ENCODE measurements at regions not wholly inside any gene's neighbourhood (a gene's known extent, or its start where the extent isn't known, plus 50 kb on each side); places are given as distances from the start of the nearest gene placed in this dataset.

DNA sequence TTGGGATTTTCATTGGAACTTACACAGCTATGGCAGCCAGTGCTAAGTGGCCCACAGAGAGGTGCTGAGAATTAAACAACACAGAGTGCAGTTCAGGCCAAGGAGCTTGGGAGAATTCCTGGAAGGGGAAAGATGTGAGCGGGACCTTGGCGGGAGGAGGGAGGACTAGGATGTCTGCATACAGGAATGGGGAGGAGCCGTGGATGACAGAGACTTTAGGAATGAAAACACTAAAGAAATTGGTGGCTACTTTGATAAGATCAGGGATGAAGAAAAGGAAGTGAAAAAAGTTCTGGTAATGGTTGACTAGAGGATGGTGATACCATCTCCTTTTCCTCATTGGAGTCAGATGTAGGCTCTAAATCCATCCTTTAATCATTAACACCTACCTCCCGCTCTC is 234.2 kb upstream of the FZD8 start:
- 89 to 90% methylated on average over 4 of the region's 4 CpGs for WGBS, 2 donors
- Histone ChIP-seq H3K9me3 (no peaks in the 10 kb centered on the region), H3K36me3 (ENCODE audit: low read depth, missing control alignments) (no peaks in the 10 kb centered on the region), H3K4me3 (no peak overlapping the region), H3K27me3 (no peaks in the 10 kb centered on the region), H3K27ac (no peak overlapping the region), H3K4me1 (no peaks in the 10 kb centered on the region)
- no peak for DNase-seq
- TF ChIP-seq, protein P1, sequence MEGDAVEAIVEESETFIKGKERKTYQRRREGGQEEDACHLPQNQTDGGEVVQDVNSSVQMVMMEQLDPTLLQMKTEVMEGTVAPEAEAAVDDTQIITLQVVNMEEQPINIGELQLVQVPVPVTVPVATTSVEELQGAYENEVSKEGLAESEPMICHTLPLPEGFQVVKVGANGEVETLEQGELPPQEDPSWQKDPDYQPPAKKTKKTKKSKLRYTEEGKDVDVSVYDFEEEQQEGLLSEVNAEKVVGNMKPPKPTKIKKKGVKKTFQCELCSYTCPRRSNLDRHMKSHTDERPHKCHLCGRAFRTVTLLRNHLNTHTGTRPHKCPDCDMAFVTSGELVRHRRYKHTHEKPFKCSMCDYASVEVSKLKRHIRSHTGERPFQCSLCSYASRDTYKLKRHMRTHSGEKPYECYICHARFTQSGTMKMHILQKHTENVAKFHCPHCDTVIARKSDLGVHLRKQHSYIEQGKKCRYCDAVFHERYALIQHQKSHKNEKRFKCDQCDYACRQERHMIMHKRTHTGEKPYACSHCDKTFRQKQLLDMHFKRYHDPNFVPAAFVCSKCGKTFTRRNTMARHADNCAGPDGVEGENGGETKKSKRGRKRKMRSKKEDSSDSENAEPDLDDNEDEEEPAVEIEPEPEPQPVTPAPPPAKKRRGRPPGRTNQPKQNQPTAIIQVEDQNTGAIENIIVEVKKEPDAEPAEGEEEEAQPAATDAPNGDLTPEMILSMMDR (IDR thresholded peaks at IDR 0.05): no peak
- no peak for TF ChIP-seq POLR2A (IDR thresholded peaks at IDR 0.05)
- intact Hi-C loops (cut with DNase I; ENCODE audit: low total_unique reads): no loop called here

DNA sequence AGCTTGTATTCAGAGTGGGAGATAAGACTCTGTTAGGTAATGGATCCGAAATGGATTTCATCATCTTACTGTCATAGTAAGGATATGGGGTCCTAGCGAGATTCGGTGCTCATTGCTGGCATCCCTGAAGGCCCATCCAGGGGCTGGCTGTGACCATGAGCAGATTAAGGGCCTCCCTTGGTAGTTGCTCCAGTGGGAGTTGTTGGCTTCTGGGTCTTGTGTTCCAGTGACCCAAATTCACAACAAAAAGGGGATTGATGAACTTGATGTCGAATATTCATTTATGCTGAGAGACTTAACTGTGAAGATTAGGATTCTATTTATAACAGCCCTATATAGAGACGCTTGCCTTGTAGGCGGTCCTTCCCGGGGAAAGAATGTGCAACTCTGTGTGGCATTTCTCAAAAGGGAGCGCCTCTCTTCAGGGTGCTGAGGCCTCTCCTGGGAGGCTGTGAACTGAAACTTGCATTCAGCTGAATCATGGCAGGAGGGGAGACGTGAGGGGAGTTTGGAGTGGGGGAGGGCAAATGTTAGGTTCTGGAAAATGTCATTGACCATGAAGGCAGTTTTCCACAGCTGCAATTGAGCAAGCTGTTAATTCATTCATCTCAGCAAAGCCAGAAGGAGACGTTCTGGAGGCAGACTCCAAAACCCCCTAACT is 233.1 kb upstream of the FZD8 start:
- Histone ChIP-seq H3K4me3 (no peak overlapping the region), H3K27me3 (no peaks in the 10 kb centered on the region), H3K4me1 (no peaks in the 10 kb centered on the region), H3K36me3 (ENCODE audit: low read depth, missing control alignments) (no peaks in the 10 kb centered on the region), H3K9me3 (no peaks in the 10 kb centered on the region), H3K27ac (no peak overlapping the region)
- intact Hi-C loops (cut with DNase I; ENCODE audit: low total_unique reads): no loop called here
- no peak for DNase-seq
- 75 to 79% methylated on average over 10 of the region's 10 CpGs for WGBS, 2 donors
- TF ChIP-seq, protein P1 (IDR thresholded peaks at IDR 0.05): no peak
- TF ChIP-seq POLR2A (IDR thresholded peaks at IDR 0.05): no peak

DNA sequence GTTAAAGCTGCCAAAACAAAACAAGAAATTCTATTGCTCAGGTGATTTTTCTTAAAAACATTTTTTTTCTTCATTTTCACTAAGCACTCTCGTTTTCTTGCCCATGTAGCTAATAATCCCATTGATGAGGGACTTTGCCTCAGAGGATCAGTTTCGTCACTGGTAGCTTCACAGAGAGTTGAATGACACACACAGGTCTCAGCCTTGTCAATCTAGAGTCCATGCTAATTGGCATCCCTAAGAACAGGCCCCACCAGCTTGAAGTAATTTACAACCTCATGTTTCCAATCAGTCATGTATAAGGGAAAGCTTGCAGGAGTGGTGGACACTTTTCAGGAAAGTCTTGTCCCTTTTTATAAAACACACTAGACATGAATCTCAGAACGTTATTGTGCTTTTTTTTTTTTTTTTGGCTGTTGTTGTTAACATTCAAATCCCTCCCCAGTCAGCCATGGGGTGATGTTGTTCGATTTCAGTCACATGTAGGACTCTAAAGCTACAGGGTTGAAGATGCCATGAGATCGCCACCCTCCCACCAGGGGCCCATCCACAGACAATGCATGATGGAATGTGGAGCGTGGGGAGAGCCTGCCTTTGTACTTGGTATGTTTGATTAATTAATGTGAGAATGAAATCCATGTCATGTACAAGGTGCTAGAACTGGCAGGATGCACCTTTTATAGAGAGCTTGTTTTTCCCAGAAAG is 232.4 kb upstream of the FZD8 start:
- intact Hi-C loops (cut with DNase I; ENCODE audit: low total_unique reads): no loop called here
- H3K27ac ChIP-seq: no peak overlapping the region
- H3K27me3 ChIP-seq: no peaks in the 10 kb centered on the region
- H3K9me3 ChIP-seq: no peaks in the 10 kb centered on the region
- WGBS, 2 donors: 85 to 88% methylated on average over 6 of the region's 6 CpGs
- TF ChIP-seq, protein P1 (IDR thresholded peaks at IDR 0.05): no peak
- no peak for TF ChIP-seq POLR2A (IDR thresholded peaks at IDR 0.05)
- H3K36me3 ChIP-seq (ENCODE audit: low read depth, missing control alignments): no peaks in the 10 kb centered on the region
- H3K4me1 ChIP-seq: no peaks in the 10 kb centered on the region
- DNase-seq: no peak
- no peak overlapping the region for H3K4me3 ChIP-seq

DNA sequence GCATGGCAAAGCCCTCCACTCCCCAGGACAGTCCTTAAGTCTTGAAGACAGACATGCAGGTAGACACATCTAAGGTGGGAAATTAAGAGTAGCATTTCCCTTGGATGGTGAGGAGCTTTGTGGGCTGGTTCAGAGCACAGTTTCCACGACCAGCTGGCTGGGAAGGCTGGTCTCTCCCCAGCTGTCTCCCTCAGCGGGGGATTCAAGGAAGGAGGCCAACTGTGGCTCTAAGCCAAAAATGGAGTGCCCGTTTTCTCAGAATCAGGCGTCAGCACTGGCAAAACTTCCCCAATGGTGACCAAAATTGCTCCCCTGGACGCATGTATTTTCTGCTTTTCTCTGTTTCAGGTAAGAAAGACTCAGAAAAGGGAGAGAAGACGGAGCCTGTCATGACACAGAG is 230.6 kb upstream of the FZD8 start:
- intact Hi-C loops (cut with DNase I; ENCODE audit: low total_unique reads): no loop called here
- DNase-seq: no peak
- no peak for TF ChIP-seq POLR2A (IDR thresholded peaks at IDR 0.05)
- TF ChIP-seq, protein P1 (IDR thresholded peaks at IDR 0.05): no peak
- Histone ChIP-seq H3K4me1 (no peaks in the 10 kb centered on the region), H3K27me3 (no peaks in the 10 kb centered on the region), H3K36me3 (ENCODE audit: low read depth, missing control alignments) (no peaks in the 10 kb centered on the region), H3K27ac (no peak overlapping the region), H3K4me3 (no peak overlapping the region), H3K9me3 (no peaks in the 10 kb centered on the region)
- WGBS, 2 donors: 90 to 97% methylated on average over 6 of the region's 6 CpGs
